A549 (cell line): ENCODE measurements at regions not wholly inside any gene's neighbourhood (a gene's known extent, or its start where the extent isn't known, plus 50 kb on each side); places are given as distances from the start of the nearest gene placed in this dataset.

ENCODE experiments used
- CEBPB ChIP-seq, 2 experiments: fragments of >200 bp in 1 of 2; sonication (Bioruptor Twin) in 1 of 2; formaldehyde crosslinking in 1 of 2; IDR thresholded peaks; 2 replicates each; pipeline ENCODE4 v1.6.1; 2012 to 2016
- CTCF ChIP-seq: fragments of >200 bp; sonication (Bioruptor Twin); formaldehyde crosslinking; IDR thresholded peaks from 3 replicates; pipeline ENCODE4 v1.5.1; 2016
- ESRRA ChIP-seq: fragments of 150-350 bp; IDR thresholded peaks from 2 replicates; pipeline ENCODE4 v1.6.1; 2014; ENCODE audit warnings: mild to moderate bottlenecking, low read length, borderline replicate concordance
- HDAC2 ChIP-seq: fragments of 200-600 bp; sonication (generic); IDR thresholded peaks from 2 replicates; pipeline ENCODE4 v1.6.1; 2016
- JUN ChIP-seq, 2 experiments: fragments of >200 bp; sonication (Bioruptor Twin); formaldehyde crosslinking; IDR thresholded peaks; 2 replicates in 1 of 2; 3 replicates in 1 of 2; pipeline ENCODE4 v1.6.1; 2016 to 2017
- JUNB ChIP-seq: fragments of >200 bp; sonication (Bioruptor Twin); formaldehyde crosslinking; IDR thresholded peaks from 2 replicates; pipeline ENCODE4 v1.6.1; 2016
- MAFK ChIP-seq: fragments of 450-650 bp; IDR thresholded peaks from 2 replicates; pipeline ENCODE4 v1.6.1; 2014; ENCODE audit not compliant: partially characterized antibody
- MYC ChIP-seq: IDR thresholded peaks from 2 replicates; pipeline ENCODE4 v1.6.1; 2012; ENCODE audit warnings: mild to moderate bottlenecking, inconsistent platforms, low read length, improper control_type of control experiment, borderline replicate concordance
- NR3C1 ChIP-seq: fragments of >200 bp; sonication (Bioruptor Twin); formaldehyde crosslinking; IDR thresholded peaks from 3 replicates; pipeline ENCODE4 v1.6.1; 2017
- POLR2A ChIP-seq: IDR thresholded peaks from 2 replicates; pipeline ENCODE4 v1.6.1; 2012; ENCODE audit warnings: mild to moderate bottlenecking, low read length
- RAD21 ChIP-seq, 2 experiments: fragments of >200 bp in 1 of 2; sonication (Bioruptor Twin) in 1 of 2; formaldehyde crosslinking in 1 of 2; IDR thresholded peaks in 1 of 2; conservative IDR thresholded peaks in 1 of 2; 2 replicates in 1 of 2; 3 replicates in 1 of 2; pipeline ENCODE4 v1.6.1; 2012 to 2018; ENCODE audit warnings: inconsistent platforms in 1 of 2
- TP53 ChIP-seq: fragments of 250-450 bp; sonication (Bioruptor Pico); IDR thresholded peaks from 2 replicates; pipeline ENCODE4 v1.5.0; 2021; ENCODE audit warnings: mild to moderate bottlenecking, moderate library complexity
- TF ChIP-seq, protein P1 (sequence below): fragments of >200 bp; sonication (Bioruptor Twin); formaldehyde crosslinking; IDR thresholded peaks from 3 replicates; pipeline ENCODE4 v1.6.1; 2016
- TF ChIP-seq, protein P2 (sequence below): fragments of 450-650 bp; IDR thresholded peaks from 2 replicates; pipeline ENCODE4 v1.6.1; 2014; ENCODE audit warnings: antibody characterized with exemption

DNA sequence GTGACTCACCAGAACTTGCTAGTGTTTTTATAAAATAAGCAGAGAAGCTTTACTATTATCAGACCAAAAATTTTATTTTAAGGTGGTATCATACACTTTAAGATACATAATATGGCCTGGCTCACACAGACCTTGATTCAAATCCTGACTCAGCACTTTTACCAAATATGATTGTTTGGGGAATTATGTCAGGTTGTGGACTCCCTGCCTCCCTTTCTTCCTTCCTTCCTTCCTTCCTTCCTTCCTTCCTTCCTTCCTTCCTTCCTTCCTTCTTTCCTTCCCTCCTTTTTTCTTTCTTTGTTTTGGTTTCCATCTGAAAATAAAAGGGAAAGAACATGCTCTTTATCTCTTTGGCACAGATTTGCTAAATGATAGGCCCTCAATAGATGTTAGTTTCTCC is 186.0 kb upstream of the MMS22L start:
- TF ChIP-seq CTCF (no peak), TP53 (CRISPR knock-in tag) (no peak), POLR2A (no peak), ESRRA (no peak), JUN (IDR thresholded peaks at IDR 0.05) (no peak), MYC (no peak), HDAC2 (no peak), RAD21 (conservative IDR thresholded peaks at IDR 0.05 in 1 of 2, IDR thresholded peaks at IDR 0.05 in 1 of 2) (no peak), NR3C1 (no peak), JUNB (no peak), CEBPB (IDR thresholded peaks at IDR 0.05) (no peak), MAFK (peak; percentile 92)
- TF ChIP-seq, protein P1, sequence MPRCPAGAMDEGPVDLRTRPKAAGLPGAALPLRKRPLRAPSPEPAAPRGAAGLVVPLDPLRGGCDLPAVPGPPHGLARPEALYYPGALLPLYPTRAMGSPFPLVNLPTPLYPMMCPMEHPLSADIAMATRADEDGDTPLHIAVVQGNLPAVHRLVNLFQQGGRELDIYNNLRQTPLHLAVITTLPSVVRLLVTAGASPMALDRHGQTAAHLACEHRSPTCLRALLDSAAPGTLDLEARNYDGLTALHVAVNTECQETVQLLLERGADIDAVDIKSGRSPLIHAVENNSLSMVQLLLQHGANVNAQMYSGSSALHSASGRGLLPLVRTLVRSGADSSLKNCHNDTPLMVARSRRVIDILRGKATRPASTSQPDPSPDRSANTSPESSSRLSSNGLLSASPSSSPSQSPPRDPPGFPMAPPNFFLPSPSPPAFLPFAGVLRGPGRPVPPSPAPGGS, result no peak
- TF ChIP-seq, protein P2, sequence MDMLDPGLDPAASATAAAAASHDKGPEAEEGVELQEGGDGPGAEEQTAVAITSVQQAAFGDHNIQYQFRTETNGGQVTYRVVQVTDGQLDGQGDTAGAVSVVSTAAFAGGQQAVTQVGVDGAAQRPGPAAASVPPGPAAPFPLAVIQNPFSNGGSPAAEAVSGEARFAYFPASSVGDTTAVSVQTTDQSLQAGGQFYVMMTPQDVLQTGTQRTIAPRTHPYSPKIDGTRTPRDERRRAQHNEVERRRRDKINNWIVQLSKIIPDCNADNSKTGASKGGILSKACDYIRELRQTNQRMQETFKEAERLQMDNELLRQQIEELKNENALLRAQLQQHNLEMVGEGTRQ, result no peak
